Ecto neural progenitor cell (in vitro differentiated cells): ENCODE measurements at regions not wholly inside any gene's neighbourhood (a gene's known extent, or its start where the extent isn't known, plus 50 kb on each side); places are given as distances from the start of the nearest gene placed in this dataset.
A peak's percentile ranks its signal among the peaks of the same experiment; 100 is the strongest.
"Not testable (repeated sequence)": the region's sequence is repeated elsewhere in the genome, so short reads cannot be mapped to it uniquely, and the experiment has no call there.

Source experiments
- DNase-seq: peaks from one replicate; pipeline ENCODE4 v3.0.0-alpha.2; 2018; ENCODE audit warnings: low spot score

DNA sequence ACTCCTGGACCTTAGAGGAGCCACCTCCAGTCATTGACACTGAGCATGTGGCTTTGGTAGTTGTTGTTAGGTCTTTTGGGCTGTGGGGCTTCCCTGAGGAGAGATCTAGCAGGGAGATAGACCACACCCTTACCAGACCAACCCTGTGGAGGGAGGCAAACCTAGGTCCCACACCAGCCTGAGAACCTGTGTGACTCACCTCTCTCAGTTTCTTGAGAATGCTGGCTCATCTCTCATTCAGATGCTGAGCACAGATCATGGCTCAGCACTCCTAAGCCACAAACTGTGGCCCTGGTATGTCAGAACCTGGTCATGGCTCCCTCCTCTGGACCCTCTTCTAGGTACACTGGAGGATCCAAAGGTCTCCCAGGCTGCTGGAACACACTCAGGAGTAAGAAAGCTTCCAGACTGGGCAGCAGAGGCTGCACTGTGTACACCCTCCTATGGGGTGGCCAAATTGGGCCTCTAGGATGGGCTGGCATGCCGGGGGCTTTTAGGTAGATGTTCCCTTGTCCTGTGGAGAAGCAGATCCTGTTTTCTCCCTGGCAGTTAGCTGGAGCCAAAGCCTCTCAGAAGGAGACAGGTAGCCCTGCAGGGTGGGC is 1294.5 kb downstream of the KHDRBS2 start:
- DNase-seq: no peak

DNA sequence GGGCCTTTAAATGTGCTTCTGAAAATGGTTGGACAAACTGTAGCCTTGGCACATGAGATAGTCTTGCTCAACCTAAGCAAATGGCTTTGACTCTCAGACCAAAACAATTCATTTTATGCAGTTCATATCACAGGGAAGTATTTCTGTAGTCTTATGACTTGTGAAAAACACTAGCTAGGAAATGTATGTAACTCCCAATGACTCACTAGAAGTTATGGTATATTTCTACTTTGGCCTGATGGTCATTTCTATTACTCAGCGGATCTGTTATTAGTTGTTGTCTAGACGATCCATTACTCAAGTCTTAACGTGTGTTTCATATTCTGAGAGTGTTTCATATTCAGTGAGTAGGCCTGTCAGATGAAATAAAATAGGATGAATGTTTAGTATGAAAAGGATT is 1333.5 kb downstream of the KHDRBS2 start:
- DNase-seq: no peak

DNA sequence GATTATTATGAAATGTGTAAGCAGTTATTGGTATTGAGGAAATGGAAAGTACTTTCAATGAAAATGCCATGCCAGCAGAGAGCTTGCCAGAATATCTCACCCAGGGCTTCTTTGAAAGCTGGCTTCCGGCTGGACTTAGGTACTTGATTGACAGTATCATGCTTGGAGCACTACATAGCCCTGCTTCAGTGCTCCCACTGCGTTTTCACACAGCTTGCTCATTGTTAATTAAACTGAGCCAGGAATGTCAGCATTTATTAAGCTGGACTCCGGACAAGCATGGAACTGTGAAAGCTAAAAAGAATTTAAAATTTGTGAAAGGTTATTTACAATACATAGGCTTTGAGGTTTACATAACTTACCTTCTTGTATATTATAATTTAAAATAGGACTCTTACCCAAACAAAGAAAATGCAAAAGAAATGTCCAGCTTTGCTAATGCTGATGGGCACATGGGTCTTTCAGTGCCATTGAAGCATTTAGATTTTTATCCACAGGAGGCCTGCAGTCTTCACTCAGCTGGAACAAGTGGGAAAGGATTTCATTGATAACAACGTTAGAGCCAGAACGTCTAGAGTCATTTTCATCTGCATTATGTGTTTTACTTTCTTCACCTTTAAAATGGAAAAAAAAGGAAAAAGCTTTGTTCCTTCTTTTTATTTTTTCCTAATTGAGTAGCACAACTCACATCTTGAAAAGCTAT is 1335.7 kb downstream of the KHDRBS2 start:
- peak; percentile 49 for DNase-seq

DNA sequence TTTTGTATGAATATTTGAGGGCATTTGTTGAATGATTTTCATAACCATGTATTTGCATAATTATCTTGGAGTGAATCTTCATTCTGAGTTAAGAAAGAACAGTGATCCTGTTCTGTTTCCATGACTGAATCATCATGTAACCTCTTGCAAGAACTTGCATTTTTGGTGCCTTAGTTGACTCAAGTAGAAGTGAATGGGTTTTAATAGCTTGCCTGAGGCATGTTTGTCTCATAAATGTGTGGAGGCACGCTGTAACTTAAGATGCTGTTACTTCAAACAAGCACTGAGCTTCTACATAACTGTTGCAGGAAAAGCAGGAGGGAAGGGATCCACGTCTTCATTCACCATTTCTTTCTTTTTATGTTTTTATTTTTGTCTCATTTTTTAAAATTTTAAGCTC is 1338.6 kb downstream of the KHDRBS2 start:
- DNase-seq: not testable (repeated sequence)

DNA sequence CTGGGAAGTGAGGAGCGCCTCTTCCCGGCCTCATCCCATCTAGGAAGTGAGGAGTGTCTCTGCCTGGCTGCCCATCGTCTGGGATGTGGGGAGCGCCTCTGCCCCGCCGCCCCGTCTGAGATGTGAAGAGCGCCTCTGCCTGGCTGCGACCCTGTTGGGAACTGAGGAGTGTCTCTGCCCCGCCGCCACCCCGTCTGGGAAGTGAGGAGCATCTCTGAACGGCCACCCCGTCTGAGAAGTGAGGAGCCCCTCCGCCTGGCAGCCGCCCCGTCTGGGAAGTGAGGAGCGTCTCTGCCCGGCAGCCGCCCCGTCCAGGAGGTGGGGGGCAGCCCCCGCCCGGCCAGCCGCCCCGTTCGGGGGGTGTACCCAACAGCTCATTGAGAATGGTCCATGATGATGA is 1341.2 kb downstream of the KHDRBS2 start:
- DNase-seq: not testable (repeated sequence)

DNA sequence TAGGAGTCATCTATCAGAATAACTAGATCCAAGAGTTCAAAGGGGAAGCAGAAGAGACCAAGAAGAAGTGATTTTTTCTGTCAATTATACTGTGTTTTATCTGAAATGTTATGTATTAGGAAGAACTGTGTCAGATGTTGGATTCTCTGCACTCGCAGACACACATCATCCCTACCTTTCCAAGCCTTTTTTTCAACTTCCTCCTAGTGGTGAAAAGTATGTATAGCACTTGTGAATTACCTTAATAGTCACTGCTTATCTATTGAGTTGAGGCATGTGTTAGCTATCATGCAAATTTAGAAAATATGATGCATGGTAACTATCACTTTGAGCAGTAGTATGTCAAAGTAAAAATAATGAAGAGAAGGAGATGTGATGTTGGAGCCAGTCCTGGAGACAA is 1350.1 kb downstream of the KHDRBS2 start:
- DNase-seq: not testable (repeated sequence)

DNA sequence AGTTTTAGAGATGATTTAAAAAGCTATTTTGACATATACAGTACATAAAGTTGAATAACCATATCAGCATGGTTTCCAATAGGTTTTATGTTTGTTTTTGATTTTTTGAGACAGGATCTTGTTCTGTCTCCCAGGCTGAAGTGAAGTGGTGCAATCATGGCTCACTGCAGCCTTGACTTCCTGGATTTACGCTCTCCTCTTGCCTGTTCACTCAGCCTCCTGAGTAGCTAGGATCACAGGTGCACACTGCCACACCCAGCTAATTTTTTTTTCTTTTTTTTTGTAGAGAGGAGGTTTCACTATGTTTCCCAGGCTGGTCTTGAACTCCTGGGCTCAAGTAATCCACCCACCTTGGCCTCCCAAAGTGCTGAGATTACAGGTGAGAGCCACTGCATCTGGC is 1366.4 kb downstream of the KHDRBS2 start:
- not testable (repeated sequence) for DNase-seq

DNA sequence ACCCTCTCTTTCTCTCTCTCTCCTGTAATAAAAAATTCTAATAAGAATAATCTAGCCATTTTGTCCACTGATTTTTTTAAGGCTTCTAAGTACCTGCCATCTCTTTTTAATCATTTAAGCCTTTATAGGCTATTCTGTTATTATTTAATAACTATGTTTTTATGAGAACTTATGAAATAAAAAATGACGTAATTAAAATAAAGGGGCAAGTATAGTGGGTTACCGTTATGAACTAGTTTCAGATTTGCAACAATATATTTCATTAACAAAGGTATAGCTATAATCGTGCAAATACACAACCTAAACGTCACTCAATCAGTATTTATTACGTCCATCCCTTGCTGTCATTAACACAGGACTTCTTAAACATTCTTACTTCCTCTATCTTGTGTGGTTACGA is 1382.2 kb downstream of the KHDRBS2 start:
- DNase-seq: not testable (repeated sequence)

DNA sequence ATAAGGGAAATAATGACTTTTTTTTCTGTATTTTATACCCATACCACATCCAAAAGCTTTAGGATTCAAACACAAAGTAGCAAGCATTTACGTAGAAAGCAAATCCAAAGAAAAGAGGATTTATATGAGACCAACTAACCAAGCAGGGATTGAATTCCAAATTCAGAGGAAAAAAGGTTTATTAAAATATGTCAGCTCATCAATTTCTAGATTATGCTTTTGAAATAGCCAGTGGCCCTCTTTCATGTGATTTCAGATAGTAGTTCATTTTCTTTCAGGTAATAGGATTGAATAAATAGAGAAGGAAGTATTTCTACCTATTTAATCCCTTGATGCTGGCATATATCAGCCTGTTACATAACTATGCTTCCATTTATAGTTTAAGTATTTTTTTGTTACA is 1392.7 kb downstream of the KHDRBS2 start:
- DNase-seq: not testable (repeated sequence)

DNA sequence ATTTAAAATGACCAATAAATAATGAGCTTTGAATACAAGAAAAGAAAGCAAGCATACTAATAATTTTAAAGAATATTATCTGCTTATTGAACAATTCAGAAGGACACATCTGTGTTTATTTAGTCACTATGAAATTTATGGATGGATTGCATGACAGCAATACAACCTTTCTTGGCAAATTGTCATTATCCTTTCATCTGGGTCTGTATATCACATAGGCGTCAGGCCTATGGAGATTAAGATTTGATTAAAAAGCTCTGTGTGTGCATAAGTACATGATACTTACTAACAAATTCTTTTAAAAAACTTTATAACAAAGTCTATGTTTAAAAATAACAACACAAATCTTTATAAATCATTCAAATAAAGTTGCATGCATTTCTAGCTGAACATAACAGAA is 1394.4 kb downstream of the KHDRBS2 start:
- DNase-seq: no peak

DNA sequence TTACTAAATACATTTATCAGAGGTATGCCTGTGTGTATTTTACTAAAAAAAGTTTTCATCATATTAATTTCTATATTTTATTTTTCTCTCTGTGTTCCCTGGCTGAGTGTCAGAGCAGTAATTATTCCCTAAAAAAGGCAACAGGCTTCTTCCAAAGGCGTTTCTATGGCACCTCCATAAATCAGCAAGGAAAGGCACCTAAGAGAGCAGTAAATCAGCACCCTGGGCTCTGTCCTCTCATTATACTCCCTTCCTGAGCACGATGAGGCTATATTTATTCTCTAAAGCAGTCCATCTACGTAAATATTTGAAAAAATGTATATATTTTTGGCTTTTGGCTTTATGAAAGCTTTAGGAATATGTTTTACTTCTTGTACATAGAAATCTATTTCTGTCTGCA is 1408.6 kb downstream of the KHDRBS2 start:
- not testable (repeated sequence) for DNase-seq

DNA sequence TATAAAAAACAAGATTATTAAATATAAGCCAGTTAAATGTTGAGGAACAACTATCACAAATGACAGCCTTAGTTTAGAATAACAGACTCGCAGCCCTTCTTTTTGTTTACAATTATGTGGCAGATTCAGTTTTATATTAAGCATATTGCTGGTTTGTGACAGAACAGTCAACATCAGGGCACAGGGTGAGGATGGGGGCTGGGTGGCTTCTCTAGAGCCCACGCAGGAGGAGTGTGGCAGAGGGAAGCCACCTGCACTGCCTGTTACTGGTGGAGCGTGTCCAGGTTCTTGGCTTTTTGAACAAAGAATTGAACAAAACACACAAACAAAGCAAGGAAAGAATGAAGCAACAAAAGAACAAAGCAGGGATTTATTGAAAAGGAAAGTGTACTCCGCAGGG is 1415.2 kb downstream of the KHDRBS2 start:
- not testable (repeated sequence) for DNase-seq

DNA sequence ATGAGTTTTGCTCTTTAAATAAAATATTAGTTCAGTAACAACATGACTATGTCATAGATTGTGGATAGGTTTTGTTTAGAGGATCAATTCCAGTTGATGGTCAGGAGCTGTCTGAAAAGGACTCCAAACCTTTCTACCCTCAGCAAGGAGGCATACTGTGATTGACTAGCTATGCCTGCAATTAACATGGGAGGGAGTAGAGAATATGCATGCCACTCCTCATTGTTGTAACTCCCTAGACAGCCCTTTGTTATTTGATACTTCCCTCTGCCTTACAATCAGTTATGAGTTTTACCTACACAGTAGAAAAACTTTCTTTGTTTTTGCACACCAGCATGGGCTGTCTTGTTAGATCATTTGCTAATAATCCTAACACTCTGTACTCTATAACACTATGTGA is 1418.5 kb downstream of the KHDRBS2 start:
- DNase-seq: no peak

DNA sequence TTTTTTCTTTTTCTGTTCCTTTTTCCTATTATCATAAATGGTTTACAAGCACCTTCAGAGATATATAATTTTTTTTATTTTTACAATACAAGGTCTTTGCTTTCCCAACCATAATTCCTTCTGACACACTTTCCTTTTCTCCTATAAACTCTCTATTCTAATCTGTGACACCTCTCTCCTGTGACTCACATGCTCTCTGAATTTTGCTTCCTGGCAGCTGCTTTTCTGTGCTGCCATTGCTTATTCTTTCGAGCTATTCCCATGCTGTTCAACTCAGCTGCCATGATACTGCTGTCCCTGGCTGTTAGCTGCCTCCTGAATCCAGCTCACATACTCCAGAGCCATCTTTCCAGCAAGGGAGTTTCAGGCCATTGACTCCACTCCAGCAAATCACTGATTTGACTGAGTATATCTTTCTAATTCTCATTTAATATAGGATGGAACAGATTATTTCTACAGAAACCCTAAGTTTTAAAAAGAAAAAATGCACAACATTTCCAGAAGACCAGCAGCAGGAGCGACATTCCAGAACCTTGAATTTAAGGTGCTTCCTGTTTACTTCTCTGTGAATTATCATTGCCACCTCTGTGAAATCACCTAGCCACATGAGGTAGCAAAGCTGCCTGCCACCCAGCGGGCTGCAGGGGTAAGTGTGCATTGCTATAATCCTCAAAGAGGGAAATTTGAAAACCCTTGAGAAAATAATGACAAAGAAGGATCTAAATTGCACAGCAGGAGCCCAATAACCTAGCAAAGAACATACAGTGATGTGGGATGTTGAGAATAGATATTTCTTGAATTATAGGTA is 1442.6 kb downstream of the KHDRBS2 start:
- not testable (repeated sequence) for DNase-seq

DNA sequence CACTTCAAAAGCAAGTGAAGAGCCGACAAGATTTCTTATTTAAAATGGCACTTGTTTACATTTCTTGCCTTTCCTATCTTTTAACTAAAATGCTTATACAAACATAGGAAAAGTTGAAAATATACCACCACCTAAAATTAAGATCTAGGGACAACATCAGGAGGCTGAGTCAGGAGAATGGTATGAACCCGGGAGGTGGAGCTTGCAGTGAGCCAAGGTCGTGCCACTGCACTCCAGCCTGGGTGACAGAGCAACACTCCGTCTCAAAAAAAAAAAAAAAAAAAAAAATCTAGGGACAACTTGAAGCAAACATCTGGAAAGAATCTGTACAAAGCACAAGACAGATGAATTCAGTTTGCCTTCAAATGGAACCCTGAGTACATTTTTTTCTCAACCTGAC is 1455.3 kb downstream of the KHDRBS2 start:
- not testable (repeated sequence) for DNase-seq

DNA sequence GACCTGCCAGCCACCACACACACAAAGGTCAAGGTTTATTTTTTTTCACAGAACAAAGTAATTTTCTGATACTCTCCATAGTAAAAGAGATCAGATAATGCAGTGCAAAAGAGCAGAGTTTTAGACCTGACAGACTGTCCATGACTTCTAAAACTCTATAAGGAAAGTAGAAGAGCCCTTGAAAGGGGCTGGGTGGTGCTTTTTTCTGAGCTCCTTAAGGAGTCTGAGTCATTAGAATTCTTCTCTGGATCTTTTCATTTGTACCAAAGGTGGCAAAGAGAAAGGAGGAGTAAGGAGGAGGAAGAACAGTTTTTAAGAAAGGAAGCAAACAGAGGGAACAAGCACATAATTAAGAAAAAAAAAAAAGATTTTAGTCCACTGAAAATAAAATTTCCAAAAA is 1463.4 kb downstream of the KHDRBS2 start:
- DNase-seq: not testable (repeated sequence)

DNA sequence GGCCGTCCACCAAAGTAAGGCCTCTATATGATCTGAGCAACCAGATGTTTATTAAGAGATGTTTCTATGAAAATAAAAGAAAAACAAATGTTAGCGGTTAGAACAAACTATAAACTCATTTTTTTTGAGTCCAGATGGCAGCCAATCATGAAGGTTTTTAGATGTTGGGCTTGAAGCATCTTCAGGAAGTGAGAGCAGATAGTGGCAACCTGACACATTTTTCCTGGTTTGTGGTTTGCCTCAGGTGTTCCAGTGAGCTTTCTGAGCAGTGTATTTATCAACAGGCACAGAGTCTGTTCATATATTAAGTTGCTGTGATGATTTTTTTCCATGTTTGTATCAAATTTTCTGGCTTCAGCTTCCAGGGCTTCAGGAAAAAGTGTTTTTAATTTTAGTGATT is 1468.0 kb downstream of the KHDRBS2 start:
- not testable (repeated sequence) for DNase-seq

DNA sequence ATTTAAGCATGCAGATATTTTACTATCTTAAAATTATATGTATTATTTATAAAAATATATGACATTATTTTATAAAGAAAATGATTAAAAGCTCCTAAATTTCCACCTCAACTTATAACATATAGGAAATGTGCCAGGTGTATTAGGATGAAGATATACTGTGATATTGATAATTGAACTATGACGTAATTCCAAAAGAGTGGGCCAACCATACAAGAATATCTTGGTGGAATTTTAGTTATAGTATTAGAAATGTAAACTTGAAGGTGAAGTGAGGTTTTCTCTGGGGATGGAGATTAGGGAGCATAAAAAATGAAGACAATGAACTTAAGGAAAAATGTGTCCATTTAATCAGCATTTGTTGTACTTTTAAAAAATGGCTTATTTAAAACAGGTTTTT is 1471.2 kb downstream of the KHDRBS2 start:
- not testable (repeated sequence) for DNase-seq

DNA sequence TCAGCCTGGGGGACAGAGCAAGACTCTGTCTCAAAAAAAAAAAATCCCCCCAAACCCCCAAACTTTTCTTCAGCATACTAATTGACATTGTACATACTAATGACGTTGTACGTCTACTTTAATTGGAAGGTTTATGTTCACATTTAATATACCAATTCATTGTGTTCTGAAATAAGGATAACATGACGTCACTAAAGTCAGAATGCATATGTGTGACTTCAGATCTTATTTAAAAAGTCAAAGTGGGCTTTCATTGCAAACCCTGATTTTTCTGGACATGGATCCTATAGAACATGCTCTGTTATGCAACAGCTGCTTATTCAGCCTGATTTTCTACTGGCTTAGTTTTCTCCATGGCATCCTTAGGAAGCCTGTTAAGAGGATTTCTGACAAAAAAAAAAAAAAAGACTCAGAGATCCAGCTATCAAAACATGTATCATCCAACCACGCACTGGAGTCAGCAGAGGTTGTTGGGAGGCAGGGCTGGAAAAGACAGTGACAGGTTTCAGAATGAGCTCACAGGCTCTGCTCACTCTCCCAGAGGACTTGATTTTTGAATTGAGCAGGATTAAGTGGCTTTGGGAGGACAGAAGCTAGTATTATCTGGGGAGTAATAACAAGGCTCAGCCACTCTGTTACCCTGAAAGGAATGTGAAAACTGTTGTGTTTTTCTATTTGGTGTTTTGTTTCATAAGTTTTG is 1472.0 kb downstream of the KHDRBS2 start:
- DNase-seq: not testable (repeated sequence)

DNA sequence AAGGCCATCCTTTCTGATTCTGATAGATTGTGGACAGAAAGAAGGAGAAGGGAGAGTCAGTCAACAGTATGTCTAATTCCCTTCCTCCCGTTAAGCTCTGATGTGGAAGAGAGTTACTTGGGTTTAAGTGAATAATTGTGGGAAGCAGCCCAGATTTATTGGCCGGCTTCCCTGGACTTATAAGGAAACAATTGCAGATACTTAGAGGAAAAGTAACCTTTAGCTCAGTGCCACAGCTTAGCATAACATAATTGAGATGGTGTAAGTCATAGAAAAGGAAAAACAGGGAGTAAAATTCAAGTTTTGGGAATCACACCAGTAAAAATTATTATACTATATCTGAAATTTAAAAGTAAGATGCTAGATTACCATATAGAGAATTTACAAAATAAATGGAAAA is 1475.8 kb downstream of the KHDRBS2 start:
- not testable (repeated sequence) for DNase-seq

DNA sequence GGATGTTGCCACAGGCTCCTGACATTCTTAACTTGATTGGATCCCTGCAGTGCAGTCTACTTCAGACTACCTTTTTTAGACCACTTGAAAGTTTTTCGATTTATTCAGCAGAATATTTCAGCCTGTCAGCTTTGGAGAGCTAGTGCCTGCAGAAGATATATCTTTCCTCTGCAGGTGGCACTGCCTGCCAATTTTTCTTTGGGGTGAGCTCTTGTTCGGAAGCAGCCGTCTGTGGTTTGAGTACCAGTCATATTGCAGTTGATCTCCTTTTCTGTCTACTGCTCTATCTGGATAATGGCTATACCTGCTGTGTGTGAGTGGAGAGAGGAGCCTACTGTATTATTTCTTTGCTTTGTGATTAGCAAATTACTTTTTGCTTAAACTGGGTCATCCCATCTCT is 1486.9 kb downstream of the KHDRBS2 start:
- DNase-seq: not testable (repeated sequence)

DNA sequence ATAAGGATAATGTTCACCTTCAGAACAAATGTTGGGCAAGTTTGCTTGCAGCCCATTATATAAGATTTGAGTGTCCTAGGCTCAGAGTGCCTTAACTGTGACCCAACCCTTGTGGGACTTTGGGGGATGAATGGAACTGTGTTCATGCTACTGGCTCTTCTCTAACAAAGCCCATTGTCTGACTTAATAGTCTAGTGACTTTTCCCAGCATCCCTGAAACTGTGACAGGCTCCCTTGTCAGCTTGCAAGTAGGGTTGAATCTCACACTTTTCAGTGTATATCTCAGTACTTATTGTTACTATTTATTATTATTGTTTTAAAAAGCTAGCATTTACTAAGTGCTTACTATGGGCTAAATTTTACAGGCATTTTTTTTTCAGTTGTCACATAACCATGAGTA is 1488.2 kb downstream of the KHDRBS2 start:
- DNase-seq: not testable (repeated sequence)
